ENCODE measurements at regions not wholly inside any gene's neighbourhood (a gene's known extent, or its start where the extent isn't known, plus 50 kb on each side); places are given as distances from the start of the nearest gene placed in this dataset.

DNA sequence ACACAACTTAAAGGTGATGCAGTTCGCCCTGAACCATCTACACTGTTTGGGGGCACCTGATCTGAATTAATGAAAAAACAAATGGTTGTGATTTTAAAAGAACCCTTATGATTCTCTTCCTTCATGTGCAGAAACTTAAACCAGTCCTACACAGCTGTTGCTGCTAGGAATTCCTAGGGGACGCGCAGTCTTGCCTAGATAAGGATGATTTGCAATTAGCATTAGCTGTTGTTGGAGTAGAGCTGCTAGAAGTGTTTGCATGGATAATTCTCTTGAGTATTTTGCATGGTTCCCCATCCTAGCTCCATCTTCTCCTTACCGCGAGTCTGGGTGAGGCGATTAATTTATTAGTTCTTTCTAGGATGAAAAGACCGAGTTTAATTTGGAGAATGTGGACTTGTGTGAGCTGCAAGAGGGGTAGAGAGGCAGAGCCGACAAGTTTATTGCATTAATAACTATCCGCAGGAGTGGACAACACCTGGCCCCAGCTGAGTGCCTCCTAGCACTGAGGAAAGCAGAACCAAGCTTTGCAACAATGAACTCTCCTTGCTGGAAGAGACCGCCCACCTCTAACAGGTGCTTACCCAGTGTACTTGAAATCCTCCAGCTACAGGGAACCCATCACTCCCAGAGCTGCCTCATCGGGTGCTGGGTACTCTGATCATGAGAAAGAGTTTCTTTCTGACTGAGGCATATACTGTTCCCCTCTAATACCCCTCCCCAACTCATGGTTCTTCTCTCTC lies 75.0 kb upstream of the WNT7A start:
- no peak for DNase-seq (ENCODE audit: low spot score)

- DNase-seq (ENCODE audit: low spot score) = no peak
Measured at GRCh38 chr3:13954266-13954665, 74.4 kb upstream of the WNT7A start.

DNA sequence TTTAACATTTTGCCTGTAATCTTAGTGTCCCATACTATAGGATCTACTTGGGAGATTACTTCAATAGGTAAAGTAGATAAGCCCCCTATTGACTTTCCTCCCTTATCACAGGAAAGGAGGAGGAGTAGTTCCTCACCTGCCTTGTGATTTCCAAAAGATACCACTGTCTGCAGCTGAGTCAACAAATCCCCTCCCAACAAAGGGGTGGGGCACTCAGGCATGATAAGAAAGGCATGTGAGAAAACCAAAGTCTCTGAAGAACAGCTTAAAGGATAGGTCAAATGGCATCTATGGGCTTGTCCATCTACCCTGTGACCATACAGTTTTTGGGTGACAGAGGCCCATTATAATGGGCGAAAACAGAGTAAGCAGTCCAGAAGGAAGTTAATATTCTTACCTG lies 71.3 kb upstream of the WNT7A start:
- no peak for DNase-seq (ENCODE audit: low spot score)

DNA sequence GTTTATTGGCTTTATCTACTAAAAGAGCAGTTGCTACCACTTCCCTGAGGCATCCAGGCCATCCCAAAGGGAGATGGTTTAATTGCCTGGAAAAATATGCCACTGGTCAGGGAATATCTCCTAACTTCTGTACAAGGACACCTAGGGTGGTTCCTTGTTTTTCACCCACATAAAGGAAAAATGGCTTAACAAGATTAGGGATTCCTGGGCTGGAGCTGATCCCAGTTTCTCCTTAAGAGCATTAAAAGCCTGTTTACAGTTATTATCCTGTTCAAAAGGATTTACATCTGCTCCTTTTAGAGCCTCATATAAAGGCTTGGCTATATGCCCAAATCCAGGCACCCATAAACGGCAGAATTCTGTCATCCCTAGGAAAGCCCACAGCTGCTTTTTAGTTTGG lies 70.2 kb upstream of the WNT7A start:
- peak; percentile 55 for DNase-seq (ENCODE audit: low spot score)

DNA sequence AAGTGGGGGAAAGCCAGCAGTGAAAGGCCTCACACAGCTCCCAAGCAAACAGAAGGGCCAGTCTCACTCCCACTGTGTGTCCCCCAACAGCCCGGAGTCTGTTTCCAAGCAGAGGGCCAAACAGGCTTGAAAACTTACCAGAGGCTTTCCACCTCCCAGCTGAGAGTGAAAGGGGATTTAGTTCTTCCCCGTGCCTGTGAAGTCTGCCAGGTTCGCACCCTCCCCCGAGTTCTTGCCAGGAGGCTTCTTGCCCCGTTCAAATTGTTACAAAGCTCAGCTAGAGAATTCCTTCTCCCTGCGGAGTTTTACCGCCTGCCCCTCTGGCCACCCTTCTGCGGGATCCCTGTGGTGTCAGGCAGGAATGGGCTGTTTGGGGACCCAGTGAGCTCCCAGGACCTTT lies 68.0 kb upstream of the WNT7A start:
- no peak for DNase-seq (ENCODE audit: low spot score)

- no peak for DNase-seq (ENCODE audit: low spot score)
Measured at GRCh38 chr3:13939206-13939605, 59.3 kb upstream of the WNT7A start.

GRCh38 chr3:13937131-13937530 lies 57.3 kb upstream of the WNT7A start:
- DNase-seq (ENCODE audit: low spot score) = no peak

DNA sequence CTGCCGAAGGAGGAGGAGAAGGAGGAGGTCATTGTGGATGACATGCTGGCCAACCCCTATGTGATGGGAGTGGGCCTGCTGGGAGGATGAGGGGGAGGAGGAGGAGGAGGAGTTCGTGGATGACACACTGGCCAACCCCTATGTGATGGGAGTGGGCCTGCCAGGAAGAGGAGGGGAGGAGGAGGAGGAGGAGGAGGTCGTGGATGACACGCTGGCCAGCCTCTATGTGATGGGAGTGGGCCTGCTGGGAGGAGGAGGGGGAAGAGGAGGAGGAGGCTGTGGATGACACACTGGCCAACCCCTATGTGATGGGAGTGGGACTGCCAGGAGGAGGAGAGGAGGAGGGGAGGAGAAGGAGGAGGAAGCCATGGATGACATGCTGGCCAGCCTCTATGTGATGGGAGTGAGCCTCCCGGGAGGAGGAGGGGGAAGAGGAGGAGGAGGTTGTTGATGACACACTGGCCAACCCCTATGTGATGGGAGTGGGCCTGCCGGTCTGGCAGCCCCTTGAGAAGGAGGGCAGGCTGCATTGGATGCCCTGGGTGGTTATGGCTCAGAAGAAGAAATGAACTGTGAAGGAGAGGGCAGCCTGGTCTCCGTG lies 55.7 kb upstream of the WNT7A start:
- DNase-seq (ENCODE audit: low spot score) = no peak

GRCh38 chr3:13934813-13935212 lies 54.9 kb upstream of the WNT7A start:
- DNase-seq (ENCODE audit: low spot score) = no peak

- DNase-seq (ENCODE audit: low spot score) = no peak
Measured at GRCh38 chr3:13934315-13934714, 54.4 kb upstream of the WNT7A start.

GRCh38 chr3:13932578-13933295 lies 52.9 kb upstream of the WNT7A start:
- DNase-seq (ENCODE audit: low spot score) = no peak

DNA sequence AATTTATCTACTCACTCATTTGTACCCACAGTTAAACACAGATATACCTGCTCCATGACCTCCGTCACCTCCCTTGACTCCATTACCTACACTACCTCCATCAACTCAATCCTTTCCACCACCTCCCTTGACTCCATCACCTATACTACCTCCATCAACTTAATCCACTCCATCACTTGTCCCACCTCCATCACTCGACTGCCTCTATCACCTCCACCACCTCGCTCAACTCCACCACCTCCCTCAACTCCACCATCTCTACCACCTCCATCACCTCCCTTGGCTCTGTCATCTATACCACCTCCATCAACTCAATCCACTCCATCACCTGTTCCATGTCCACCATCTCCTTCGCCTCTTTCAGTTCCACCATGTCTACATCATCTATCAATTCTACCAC lies 51.3 kb upstream of the WNT7A start:
- DNase-seq (ENCODE audit: low spot score) = no peak
